DOHH2 (cell line): ENCODE measurements at regions not wholly inside any gene's neighbourhood (a gene's known extent, or its start where the extent isn't known, plus 50 kb on each side); places are given as distances from the start of the nearest gene placed in this dataset.

ENCODE experiments used
- CTCF ChIP-seq: fragments of 200-600 bp; sonication (generic); IDR thresholded peaks from one replicate; pipeline ENCODE4 v1.5.1; 2014; ENCODE audit warnings: antibody characterized with exemption, mild to moderate bottlenecking, low read depth, low read length; ENCODE audit not compliant: poor library complexity, severe bottlenecking
- EZH2phosphoT487 ChIP-seq: fragments of 200-600 bp; sonication (generic); IDR thresholded peaks from 2 replicates; pipeline ENCODE4 v1.6.1; 2017; ENCODE audit warnings: borderline replicate concordance, mild to moderate bottlenecking, antibody characterized with exemption, low read length, moderate library complexity, mixed read lengths

DNA sequence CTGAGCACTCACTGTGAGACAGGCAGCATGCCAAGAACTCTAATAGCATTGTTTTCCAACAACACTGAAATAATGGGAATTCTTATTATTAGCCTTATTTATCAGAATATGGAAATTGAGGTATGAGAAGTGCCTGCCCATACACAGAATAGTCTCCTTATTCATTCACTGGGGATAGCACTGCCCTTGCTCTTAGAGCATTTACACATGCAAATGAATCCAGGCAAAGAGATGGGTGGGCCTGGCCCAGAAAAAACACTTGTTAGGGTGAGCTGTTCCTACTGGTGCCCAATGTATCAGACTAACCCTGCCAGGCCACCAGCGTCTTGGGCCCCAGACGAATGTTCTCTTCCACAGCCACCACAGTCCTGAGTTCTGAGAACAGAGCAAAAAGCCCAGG is 112.9 kb downstream of the TUBA3C start:
- TF ChIP-seq CTCF (no peak), EZH2phosphoT487 (no peak)
